ENCODE measurements at regions not wholly inside any gene's neighbourhood (a gene's known extent, or its start where the extent isn't known, plus 50 kb on each side); places are given as distances from the start of the nearest gene placed in this dataset.
"Not testable (repeated sequence)": the region's sequence is repeated elsewhere in the genome, so short reads cannot be mapped to it uniquely, and the experiment has no call there.

- ATAC-seq (ENCODE audit: low FRiP score in 2 of 2); DNase-seq; H3K27me3 ChIP-seq; H3K9me3 ChIP-seq; H3K4me3 ChIP-seq; H3K36me3 ChIP-seq; H3K27ac ChIP-seq: not testable (repeated sequence)
- H3K4me1 ChIP-seq = peaks cover 0 to 11% (median 2%) of the 10 kb centered on the region in 4 donors
- 90 to 92% methylated on average over 8 to 15 of the region's 15 CpGs for WGBS, 2 donors
Measured at GRCh38 chr4:8965896-8966295, 94.3 kb upstream of the HMX1 start.

GRCh38 chr4:8964201-8964788 is 92.7 kb upstream of the HMX1 start:
- Histone ChIP-seq H3K4me1 (peaks cover 0 to 11% (median 2%) of the 10 kb centered on the region in 4 donors), H3K4me3 (peak overlapping the region in 3 of 4 donors; percentile 24 to 36 (median 36))
- WGBS, 2 donors = 6% methylated on average over 16 of the region's 40 CpGs; no CpG with 5 or more reads in 1 of the 2 donors
- H3K9me3 ChIP-seq; H3K27ac ChIP-seq; H3K36me3 ChIP-seq; H3K27me3 ChIP-seq; ATAC-seq (ENCODE audit: low FRiP score in 2 of 2): not testable (repeated sequence)
- DNase-seq = peak; percentile 53 to 78

GRCh38 chr4:8963533-8963932 is 91.9 kb upstream of the HMX1 start:
- DNase-seq = peak in 1 of 2 donors; percentile 83
- not testable (repeated sequence) for H3K27me3 ChIP-seq; H3K27ac ChIP-seq; ATAC-seq (ENCODE audit: low FRiP score in 2 of 2); H3K36me3 ChIP-seq; H3K9me3 ChIP-seq
- WGBS, 2 donors = 1% methylated on average over 27 of the region's 41 CpGs; no CpG with 5 or more reads in 1 of the 2 donors
- Histone ChIP-seq H3K4me1 (peaks cover 0 to 11% (median 2%) of the 10 kb centered on the region in 4 donors), H3K4me3 (peak overlapping the region in 3 of 4 donors; percentile 24 to 36 (median 36))

GRCh38 chr4:8961343-8961742 is 89.7 kb upstream of the HMX1 start:
- not testable (repeated sequence) for H3K27ac ChIP-seq; H3K27me3 ChIP-seq; H3K9me3 ChIP-seq; ATAC-seq (ENCODE audit: low FRiP score in 2 of 2); H3K4me3 ChIP-seq; H3K36me3 ChIP-seq
- DNase-seq = peak; percentile 77
- WGBS, 2 donors = 12% methylated on average over 11 of the region's 11 CpGs; no CpG with 5 or more reads in 1 of the 2 donors
- H3K4me1 ChIP-seq = peaks cover 0 to 11% (median 2%) of the 10 kb centered on the region in 4 donors
- peak in 5 of 6 experiments; percentile 33 to 69 (median 38) for TF ChIP-seq CTCF (IDR thresholded peaks at IDR 0.05)

- not testable (repeated sequence) for ATAC-seq (ENCODE audit: low FRiP score in 2 of 2)
Measured at GRCh38 chr4:8959471-8959870, 87.8 kb upstream of the HMX1 start.

GRCh38 chr4:8954001-8954400 is 82.4 kb upstream of the HMX1 start:
- not testable (repeated sequence) for ATAC-seq (ENCODE audit: low FRiP score in 2 of 2); H3K27ac ChIP-seq; H3K4me3 ChIP-seq; H3K36me3 ChIP-seq; H3K9me3 ChIP-seq; H3K4me1 ChIP-seq; DNase-seq; H3K27me3 ChIP-seq
- 88 to 89% methylated on average over 16 of the region's 16 CpGs for WGBS, 2 donors

More at GRCh38 chr4:8959471-8959870, 87.8 kb upstream of the HMX1 start:
- not testable (repeated sequence) for H3K27me3 ChIP-seq, H3K36me3 ChIP-seq, H3K9me3 ChIP-seq, H3K4me3 ChIP-seq, H3K27ac ChIP-seq
- peaks cover 0 to 10% (median 2%) of the 10 kb centered on the region in 4 donors for H3K4me1 ChIP-seq
- 20 to 78% methylated on average over 1 to 11 of the region's 18 CpGs for WGBS, 2 donors
- DNase-seq = peak in 1 of 2 donors; percentile 61

GRCh38 chr4:8952791-8953190 is 81.2 kb upstream of the HMX1 start:
- H3K27me3 ChIP-seq; H3K36me3 ChIP-seq; H3K27ac ChIP-seq; H3K9me3 ChIP-seq; H3K4me1 ChIP-seq; ATAC-seq (ENCODE audit: low FRiP score in 2 of 2); DNase-seq; H3K4me3 ChIP-seq: not testable (repeated sequence)
- 92% methylated on average over 12 of the region's 12 CpGs for WGBS, 2 donors

GRCh38 chr4:8952109-8952508 is 80.5 kb upstream of the HMX1 start:
- DNase-seq = peak in 1 of 2 donors; percentile 78
- H3K4me1 ChIP-seq; ATAC-seq (ENCODE audit: low FRiP score in 2 of 2); H3K27me3 ChIP-seq; H3K4me3 ChIP-seq; H3K9me3 ChIP-seq; H3K27ac ChIP-seq; H3K36me3 ChIP-seq: not testable (repeated sequence)
- 55 to 66% methylated on average over 10 to 13 of the region's 13 CpGs for WGBS, 2 donors

- 75 to 76% methylated on average over 6 of the region's 6 CpGs for WGBS, 2 donors
- not testable (repeated sequence) for H3K4me1 ChIP-seq; H3K27ac ChIP-seq; H3K4me3 ChIP-seq; H3K27me3 ChIP-seq; DNase-seq; H3K9me3 ChIP-seq; ATAC-seq (ENCODE audit: low FRiP score in 2 of 2); H3K36me3 ChIP-seq
Measured at GRCh38 chr4:8945506-8945905, 73.9 kb upstream of the HMX1 start.

- not testable (repeated sequence) for H3K36me3 ChIP-seq; H3K4me1 ChIP-seq; DNase-seq; H3K4me3 ChIP-seq; H3K27ac ChIP-seq; H3K27me3 ChIP-seq; H3K9me3 ChIP-seq; ATAC-seq (ENCODE audit: low FRiP score in 2 of 2)
- WGBS, 2 donors = 80 to 90% methylated on average over 10 to 11 of the region's 11 CpGs
Measured at GRCh38 chr4:8943367-8943766, 71.7 kb upstream of the HMX1 start.

GRCh38 chr4:8942088-8942487 is 70.4 kb upstream of the HMX1 start:
- not testable (repeated sequence) for DNase-seq; ATAC-seq (ENCODE audit: low FRiP score in 2 of 2); H3K4me3 ChIP-seq; H3K27ac ChIP-seq; H3K4me1 ChIP-seq; H3K27me3 ChIP-seq; H3K9me3 ChIP-seq; H3K36me3 ChIP-seq
- 89 to 91% methylated on average over 11 of the region's 11 CpGs for WGBS, 2 donors
